ENCODE measurements at regions not wholly inside any gene's neighbourhood (a gene's known extent, or its start where the extent isn't known, plus 50 kb on each side); places are given as distances from the start of the nearest gene placed in this dataset.
A peak's percentile ranks its signal among the peaks of the same experiment; 100 is the strongest.
"Not testable (repeated sequence)": the region's sequence is repeated elsewhere in the genome, so short reads cannot be mapped to it uniquely, and the experiment has no call there.

GRCh38 chr3:62951037-62951613, 75.9 kb upstream of the CADPS start:
- ATAC-seq: no peak
- no peak for TF ChIP-seq ISL1 (CRISPR knock-in tag; IDR thresholded peaks at IDR 0.05)
- TF ChIP-seq PPARA (CRISPR knock-in tag; IDR thresholded peaks at IDR 0.05; ENCODE audit: borderline replicate concordance): no peak
- no peak for TF ChIP-seq ZFP3 (CRISPR knock-in tag; IDR thresholded peaks at IDR 0.05)
- no peak for TF ChIP-seq ZNF70 (CRISPR knock-in tag; IDR thresholded peaks at IDR 0.05)
- no peak for TF ChIP-seq TSHZ2 (CRISPR knock-in tag; IDR thresholded peaks at IDR 0.05)
- no peak for TF ChIP-seq ZFP30 (CRISPR knock-in tag; IDR thresholded peaks at IDR 0.05)
- TF ChIP-seq ZNF565 (CRISPR knock-in tag; conservative IDR thresholded peaks at IDR 0.05; ENCODE audit: low read depth): no peak
- no peak for TF ChIP-seq TCF4 (CRISPR knock-in tag; IDR thresholded peaks at IDR 0.05; ENCODE audit: borderline replicate concordance)
- no peak for TF ChIP-seq ZNF8 (CRISPR knock-in tag; IDR thresholded peaks at IDR 0.05)
- TF ChIP-seq CSRNP3 (CRISPR knock-in tag; IDR thresholded peaks at IDR 0.05): no peak

GRCh38 chr3:62951880-62952279, 76.7 kb upstream of the CADPS start:
- not testable (repeated sequence) for ATAC-seq

GRCh38 chr3:62954580-62954979, 79.4 kb upstream of the CADPS start:
- no peak for TF ChIP-seq ESRRG (CRISPR knock-in tag; IDR thresholded peaks at IDR 0.05)
- peak; percentile 39; the same call in 1 of the 3 replicates for ATAC-seq

GRCh38 chr3:62955126-62955525, 79.9 kb upstream of the CADPS start:
- no peak for TF ChIP-seq OSR1 (CRISPR knock-in tag; IDR thresholded peaks at IDR 0.05)
- no peak for TF ChIP-seq CSRNP3 (CRISPR knock-in tag; IDR thresholded peaks at IDR 0.05)
- no peak for TF ChIP-seq ZNF70 (CRISPR knock-in tag; IDR thresholded peaks at IDR 0.05)
- TF ChIP-seq SNAI2 (CRISPR knock-in tag; IDR thresholded peaks at IDR 0.05): no peak
- TF ChIP-seq ARNTL (CRISPR knock-in tag; IDR thresholded peaks at IDR 0.05; ENCODE audit: borderline replicate concordance, low read depth): no peak
- TF ChIP-seq PATZ1 (CRISPR knock-in tag; IDR thresholded peaks at IDR 0.05; ENCODE audit: borderline replicate concordance): no peak
- no peak for TF ChIP-seq CSDC2 (CRISPR knock-in tag; IDR thresholded peaks at IDR 0.05)
- TF ChIP-seq TCF4 (CRISPR knock-in tag; IDR thresholded peaks at IDR 0.05; ENCODE audit: borderline replicate concordance): no peak
- no peak for TF ChIP-seq ZNF565 (CRISPR knock-in tag; conservative IDR thresholded peaks at IDR 0.05; ENCODE audit: low read depth)
- TF ChIP-seq ISL1 (CRISPR knock-in tag; IDR thresholded peaks at IDR 0.05): no peak
- TF ChIP-seq BACH2 (CRISPR knock-in tag; IDR thresholded peaks at IDR 0.05; ENCODE audit: borderline replicate concordance): no peak
- no peak for TF ChIP-seq ESRRG (CRISPR knock-in tag; IDR thresholded peaks at IDR 0.05)
- TF ChIP-seq CREB5 (CRISPR knock-in tag; IDR thresholded peaks at IDR 0.05; ENCODE audit: low read depth): no peak
- no peak for TF ChIP-seq ZNF8 (CRISPR knock-in tag; IDR thresholded peaks at IDR 0.05)
- TF ChIP-seq GLIS3 (CRISPR knock-in tag; IDR thresholded peaks at IDR 0.05): no peak
- no peak for TF ChIP-seq PPARA (CRISPR knock-in tag; IDR thresholded peaks at IDR 0.05; ENCODE audit: borderline replicate concordance)
- no peak for TF ChIP-seq ZFP30 (CRISPR knock-in tag; IDR thresholded peaks at IDR 0.05)
- ATAC-seq: no peak
